GM18499 (cell line): ENCODE measurements at regions not wholly inside any gene's neighbourhood (a gene's known extent, or its start where the extent isn't known, plus 50 kb on each side); places are given as distances from the start of the nearest gene placed in this dataset.

ENCODE experiments used
- ATAC-seq: cut with Tn5 transposase; IDR thresholded peaks from one replicate; pipeline ENCODE4 v1.9.1; 2021; ENCODE audit warnings: moderate number of reproducible peaks; ENCODE audit not compliant: insufficient read depth, unreplicated experiment

- no peak for ATAC-seq
Measured at GRCh38 chr4:188532751-188533150, 393.5 kb downstream of the TRIML1 start.

- no peak for ATAC-seq
Measured at GRCh38 chr4:188534297-188534696, 395.1 kb downstream of the TRIML1 start.

GRCh38 chr4:188534917-188535316 is 395.7 kb downstream of the TRIML1 start:
- no peak for ATAC-seq

GRCh38 chr4:188536826-188537225 is 397.6 kb downstream of the TRIML1 start:
- no peak for ATAC-seq

GRCh38 chr4:188550296-188550695 is 411.1 kb downstream of the TRIML1 start:
- no peak for ATAC-seq

- ATAC-seq, result no peak
Measured at GRCh38 chr4:188551156-188551555, 411.9 kb downstream of the TRIML1 start.

- no peak for ATAC-seq
Measured at GRCh38 chr4:188552741-188553275, 413.6 kb downstream of the TRIML1 start.

- ATAC-seq, result no peak
Measured at GRCh38 chr4:188554413-188554812, 415.2 kb downstream of the TRIML1 start.

GRCh38 chr4:188573104-188573503 is 433.9 kb downstream of the TRIML1 start:
- ATAC-seq, result no peak

- no peak for ATAC-seq
Measured at GRCh38 chr4:188578657-188579056, 439.4 kb downstream of the TRIML1 start.

- no peak for ATAC-seq
Measured at GRCh38 chr4:188596021-188596420, 456.8 kb downstream of the TRIML1 start.

GRCh38 chr4:188603646-188604045 is 464.4 kb downstream of the TRIML1 start:
- ATAC-seq, result no peak

- no peak for ATAC-seq
Measured at GRCh38 chr4:188606635-188607034, 467.4 kb downstream of the TRIML1 start.

GRCh38 chr4:188611143-188611542 is 471.9 kb downstream of the TRIML1 start:
- ATAC-seq, result no peak

GRCh38 chr4:188612659-188613058 is 473.4 kb downstream of the TRIML1 start:
- ATAC-seq, result no peak

GRCh38 chr4:188613976-188614375 is 474.7 kb downstream of the TRIML1 start:
- no peak for ATAC-seq

GRCh38 chr4:188619456-188620149 is 480.4 kb downstream of the TRIML1 start:
- no peak for ATAC-seq

- ATAC-seq, result no peak
Measured at GRCh38 chr4:188620608-188621007, 481.4 kb downstream of the TRIML1 start.

GRCh38 chr4:188623314-188623854 is 484.1 kb downstream of the TRIML1 start:
- ATAC-seq, result no peak

- no peak for ATAC-seq
Measured at GRCh38 chr4:188624370-188624769, 485.1 kb downstream of the TRIML1 start.

GRCh38 chr4:188627892-188628291 is 488.7 kb downstream of the TRIML1 start:
- ATAC-seq, result no peak

- no peak for ATAC-seq
Measured at GRCh38 chr4:188639479-188640100, 500.3 kb downstream of the TRIML1 start.
